H9 (cell line): ENCODE measurements at regions not wholly inside any gene's neighbourhood (a gene's known extent, or its start where the extent isn't known, plus 50 kb on each side); places are given as distances from the start of the nearest gene placed in this dataset.

Experiments used
- DNase-seq: peaks from one replicate; pipeline ENCODE4 v3.0.0-alpha.2; 2017
- H2AFZ ChIP-seq: one replicate; pipeline ENCODE4 v1.6.1; 2013; ENCODE audit warnings: mild to moderate bottlenecking, low read length, control low read depth, moderate library complexity
- H2AK5ac ChIP-seq: 2 replicates; pipeline ENCODE4 v1.6.1; 2013; ENCODE audit warnings: low read length, control low read depth, mixed read lengths; ENCODE audit not compliant: insufficient read length
- H2BK120ac ChIP-seq: one replicate; pipeline ENCODE4 v1.6.1; 2013; ENCODE audit warnings: low read depth, mild to moderate bottlenecking, low read length, control low read depth, inconsistent platforms; ENCODE audit not compliant: poor library complexity, severe bottlenecking
- H2BK12ac ChIP-seq: 2 replicates; pipeline ENCODE4 v1.6.1; 2013; ENCODE audit warnings: low read length, control low read depth, mixed read lengths, low read depth; ENCODE audit not compliant: insufficient read length
- H2BK15ac ChIP-seq: 2 replicates; pipeline ENCODE4 v1.6.1; 2013; ENCODE audit warnings: low read depth, low read length, control low read depth
- H2BK20ac ChIP-seq: one replicate; pipeline ENCODE4 v1.6.1; 2013; ENCODE audit warnings: low read depth, mild to moderate bottlenecking, low read length, control low read depth, inconsistent platforms; ENCODE audit not compliant: poor library complexity, severe bottlenecking
- H2BK5ac ChIP-seq: 2 replicates; pipeline ENCODE4 v1.6.1; 2013; ENCODE audit warnings: low read length, control low read depth, mixed read lengths; ENCODE audit not compliant: insufficient read length
- H3K14ac ChIP-seq: 2 replicates; pipeline ENCODE4 v1.6.1; 2013; ENCODE audit warnings: low read length, control low read depth; ENCODE audit not compliant: insufficient read depth
- H3K18ac ChIP-seq: 2 replicates; pipeline ENCODE4 v1.6.1; 2013; ENCODE audit warnings: low read depth, mild to moderate bottlenecking, mixed read lengths, low read length, control low read depth; ENCODE audit not compliant: insufficient read length
- H3K23ac ChIP-seq: 2 replicates; pipeline ENCODE4 v1.6.1; 2013; ENCODE audit warnings: low read length, control low read depth, mixed read lengths, low read depth; ENCODE audit not compliant: insufficient read length
- H3K23me2 ChIP-seq: 2 replicates; pipeline ENCODE4 v1.6.1; 2013; ENCODE audit warnings: low read depth, mild to moderate bottlenecking, mixed read lengths, low read length, control low read depth; ENCODE audit not compliant: insufficient read length, poor library complexity, severe bottlenecking
- H3K27ac ChIP-seq: 2 replicates; pipeline ENCODE4 v1.5.1; 2013; ENCODE audit warnings: low read length, control low read depth, mixed read lengths, low read depth; ENCODE audit not compliant: insufficient read length
- H3K27me3 ChIP-seq: 2 replicates; pipeline ENCODE4 v1.6.1; 2013; ENCODE audit warnings: low read length, control low read depth, inconsistent platforms; ENCODE audit not compliant: insufficient read depth
- H3K4ac ChIP-seq: 2 replicates; pipeline ENCODE4 v1.6.1; 2013; ENCODE audit warnings: low read depth, mild to moderate bottlenecking, control low read depth, inconsistent platforms, low read length, moderate library complexity
- H3K4me1 ChIP-seq: 2 replicates; pipeline ENCODE4 v1.6.1; 2013; ENCODE audit warnings: low read length, control low read depth, inconsistent platforms; ENCODE audit not compliant: insufficient read depth
- H3K4me2 ChIP-seq: 2 replicates; pipeline ENCODE4 v1.6.1; 2013; ENCODE audit warnings: low read length, control low read depth, mixed read lengths; ENCODE audit not compliant: insufficient read length, insufficient read depth
- H3K56ac ChIP-seq: 2 replicates; pipeline ENCODE4 v1.6.1; 2013; ENCODE audit warnings: low read depth, mild to moderate bottlenecking, mixed read lengths, low read length, control low read depth; ENCODE audit not compliant: insufficient read length
- H3K79me1 ChIP-seq: 2 replicates; pipeline ENCODE4 v1.6.1; 2013; ENCODE audit warnings: low read depth, mild to moderate bottlenecking, moderate library complexity, low read length, control low read depth, inconsistent platforms; ENCODE audit not compliant: insufficient read depth, poor library complexity, severe bottlenecking
- H3K79me2 ChIP-seq: 2 replicates; pipeline ENCODE4 v1.6.1; 2013; ENCODE audit warnings: low read length, control low read depth, inconsistent platforms; ENCODE audit not compliant: insufficient read depth
- H3K9ac ChIP-seq: 2 replicates; pipeline ENCODE4 v1.6.1; 2013; ENCODE audit warnings: low read length, control low read depth, mixed read lengths; ENCODE audit not compliant: insufficient read length; ENCODE audit errors: extremely low read depth
- H3K9me3 ChIP-seq: one replicate; pipeline ENCODE4 v1.6.1; 2013; ENCODE audit warnings: low read depth, low read length, inconsistent platforms; ENCODE audit not compliant: control insufficient read depth
- H3T11ph ChIP-seq: one replicate; pipeline ENCODE4 v1.6.1; 2013; ENCODE audit warnings: mild to moderate bottlenecking, low read length, control low read depth, inconsistent platforms
- H4K20me1 ChIP-seq: one replicate; pipeline ENCODE4 v1.6.1; 2013; ENCODE audit not compliant: control insufficient read depth, insufficient read length, insufficient read depth
- H4K5ac ChIP-seq: 2 replicates; pipeline ENCODE4 v1.6.1; 2013; ENCODE audit warnings: low read depth, mild to moderate bottlenecking, mixed read lengths, low read length, control low read depth; ENCODE audit not compliant: insufficient read length
- H4K8ac ChIP-seq: replicated peaks from 2 replicates; pipeline ENCODE4 v1.6.1; 2013; ENCODE audit warnings: low read length, control low read depth, mixed read lengths, low read depth; ENCODE audit not compliant: insufficient read length
- H4K91ac ChIP-seq: 2 replicates; pipeline ENCODE4 v1.6.1; 2013; ENCODE audit warnings: low read depth, mild to moderate bottlenecking, moderate library complexity, mixed read lengths, low read length, control low read depth; ENCODE audit not compliant: insufficient read length
- H3K27ac Mint-ChIP-seq, 3 experiments: 2 replicates in 2 of 3; 3 replicates in 1 of 3; pipeline ENCODE4 v1.8.0; 2020 to 2021; ENCODE audit warnings: mixed read lengths in 3 of 3, mild to moderate bottlenecking in 1 of 3, moderate library complexity in 1 of 3
- H3K27me3 Mint-ChIP-seq: 2 replicates; pipeline ENCODE4 v1.8.0; 2021; ENCODE audit warnings: low read depth, mild to moderate bottlenecking, moderate library complexity, mixed read lengths
- H3K36me3 Mint-ChIP-seq, 3 experiments: 2 replicates in 2 of 3; 3 replicates in 1 of 3; pipeline ENCODE4 v1.8.0; 2020 to 2021; ENCODE audit warnings: low read depth in 3 of 3, mixed read lengths in 3 of 3; ENCODE audit not compliant: insufficient read depth in 1 of 3
- H3K4me1 Mint-ChIP-seq, 2 experiments: 2 replicates each; pipeline ENCODE4 v1.8.0; 2020; ENCODE audit warnings: mixed read lengths in 2 of 2
- H3K4me3 Mint-ChIP-seq, 2 experiments: 2 replicates in 1 of 2; 3 replicates in 1 of 2; pipeline ENCODE4 v1.8.0; 2020 to 2021; ENCODE audit warnings: mild to moderate bottlenecking in 2 of 2, mixed read lengths in 2 of 2, moderate library complexity in 1 of 2
- H3K9me3 Mint-ChIP-seq, 2 experiments: 2 replicates in 1 of 2; 3 replicates in 1 of 2; pipeline ENCODE4 v1.8.0; 2020; ENCODE audit warnings: mild to moderate bottlenecking in 2 of 2, mixed read lengths in 2 of 2, moderate library complexity in 1 of 2
- WGBS: extraction: QIAGEN DNeasy Blood & Tissue Kit; methylation state at CpG from one replicate; pipeline ENCODE4 v1.1.7; 2013; ENCODE audit warnings: missing lambda C conversion rate, low lambda C conversion rate, mixed read lengths; ENCODE audit not compliant: insufficient read length; ENCODE audit errors: extremely low coverage; 5-methylcytosine and 5-hydroxymethylcytosine counted together
- TF ChIP-seq, protein P1 (sequence below): fragments of 200-600 bp; sonication (generic); conservative IDR thresholded peaks from 3 replicates; pipeline ENCODE4 v1.8.0; 2021; ENCODE audit warnings: antibody characterized with exemption, mild to moderate bottlenecking

DNA sequence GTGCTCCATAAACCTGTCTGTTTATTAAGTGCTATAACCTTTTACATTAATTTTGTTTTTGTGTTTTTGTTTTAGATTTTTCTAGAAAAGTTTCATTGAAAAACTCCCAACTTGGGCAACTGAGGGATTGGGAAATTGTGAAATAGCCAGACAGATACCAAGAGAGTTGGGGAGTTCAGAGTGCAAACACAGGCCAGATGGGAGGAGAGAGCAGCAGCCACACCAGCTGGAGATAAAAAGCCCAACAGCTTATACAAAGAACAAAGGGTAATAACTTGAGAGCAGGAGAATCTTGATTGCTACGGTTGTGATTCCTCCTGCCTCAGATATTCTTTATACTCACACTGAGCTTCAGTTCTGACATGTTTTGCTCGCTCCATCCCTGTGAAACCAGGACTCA lies 1642.2 kb downstream of the LRRC4C start:
- Histone ChIP-seq H2BK20ac (no peak overlapping the region), H3K79me2 (no peaks in the 10 kb centered on the region), H3K23ac (no peak overlapping the region), H2BK12ac (no peak overlapping the region), H3K4ac (no peak overlapping the region), H2AFZ (no peak overlapping the region), H3K23me2 (no peaks in the 10 kb centered on the region), H3K18ac (no peak overlapping the region), H2BK15ac (no peak overlapping the region), H3K4me1 (no peaks in the 10 kb centered on the region), H4K5ac (no peak overlapping the region), H3K56ac (no peak overlapping the region), H2BK120ac (no peak overlapping the region), H4K20me1 (no peaks in the 10 kb centered on the region), H2AK5ac (no peak overlapping the region), H3K79me1 (no peaks in the 10 kb centered on the region), H3K14ac (no peak overlapping the region), H3K27me3 (no peaks in the 10 kb centered on the region), H3K9me3 (no peaks in the 10 kb centered on the region), H3K9ac (no peak overlapping the region), H3K27ac (no peak overlapping the region), H4K91ac (no peak overlapping the region), H3T11ph (no peak overlapping the region), H2BK5ac (no peak overlapping the region), H3K4me2 (no peak overlapping the region), H4K8ac (no peak overlapping the region)
- Mint-ChIP-seq H3K27ac (no peak overlapping the region), H3K9me3 (peaks cover 23 to 41% of the 10 kb centered on the region in 2 experiments), H3K4me1 (no peaks in the 10 kb centered on the region), H3K36me3 (peaks cover 8 to 25% (median 14%) of the 10 kb centered on the region in 3 experiments), H3K27me3 (no peaks in the 10 kb centered on the region; the same call in 1 of the 2 replicates), H3K4me3 (no peak overlapping the region)
- DNase-seq: no peak
- no CpG with 5 or more reads among the region's 2 CpGs for WGBS
- TF ChIP-seq, protein P1, sequence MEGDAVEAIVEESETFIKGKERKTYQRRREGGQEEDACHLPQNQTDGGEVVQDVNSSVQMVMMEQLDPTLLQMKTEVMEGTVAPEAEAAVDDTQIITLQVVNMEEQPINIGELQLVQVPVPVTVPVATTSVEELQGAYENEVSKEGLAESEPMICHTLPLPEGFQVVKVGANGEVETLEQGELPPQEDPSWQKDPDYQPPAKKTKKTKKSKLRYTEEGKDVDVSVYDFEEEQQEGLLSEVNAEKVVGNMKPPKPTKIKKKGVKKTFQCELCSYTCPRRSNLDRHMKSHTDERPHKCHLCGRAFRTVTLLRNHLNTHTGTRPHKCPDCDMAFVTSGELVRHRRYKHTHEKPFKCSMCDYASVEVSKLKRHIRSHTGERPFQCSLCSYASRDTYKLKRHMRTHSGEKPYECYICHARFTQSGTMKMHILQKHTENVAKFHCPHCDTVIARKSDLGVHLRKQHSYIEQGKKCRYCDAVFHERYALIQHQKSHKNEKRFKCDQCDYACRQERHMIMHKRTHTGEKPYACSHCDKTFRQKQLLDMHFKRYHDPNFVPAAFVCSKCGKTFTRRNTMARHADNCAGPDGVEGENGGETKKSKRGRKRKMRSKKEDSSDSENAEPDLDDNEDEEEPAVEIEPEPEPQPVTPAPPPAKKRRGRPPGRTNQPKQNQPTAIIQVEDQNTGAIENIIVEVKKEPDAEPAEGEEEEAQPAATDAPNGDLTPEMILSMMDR: no peak
